GM12878 (cell line): ENCODE measurements at regions not wholly inside any gene's neighbourhood (a gene's known extent, or its start where the extent isn't known, plus 50 kb on each side); places are given as distances from the start of the nearest gene placed in this dataset.

ENCODE experiments used
- ATAC-seq: fragments of 200-7000 bp; cut with Tn5 transposase; 3 replicates; pipeline ENCODE4 v1.9.1; 2020; ENCODE audit warnings: mild to moderate bottlenecking, moderate library complexity
- BruUV-seq: library from RNA; stranded (reverse); fragments of 400-500 nt; replicated peaks from 2 replicates; lab custom pipeline; 2021; lab: Mats Ljungman, UMichigan
- CTCF ChIA-PET: fragments of 300-600 bp; sonication (Branson Sonifier 250); formaldehyde crosslinking; extraction: SDS; loops from one replicate; lab custom pipeline; 2021; ENCODE audit warnings: inconsistent platforms; lab: Yijun Ruan, JAX
- POLR2A ChIA-PET: fragments of 350-600 bp; formaldehyde crosslinking; extraction: SDS; loops from one replicate; lab custom pipeline; 2021; ENCODE audit warnings: inconsistent platforms; lab: Charles Lee
- RAD21 ChIA-PET: fragments of 300-600 bp; sonication (Branson Sonifier 250); formaldehyde crosslinking; loops from one replicate; lab custom pipeline; 2023; ENCODE audit warnings: antibody characterized with exemption; ENCODE audit not compliant: unreplicated experiment; lab: Charles Lee
- SMC1A ChIA-PET: fragments of 300-600 bp; sonication (Branson Sonifier 250); formaldehyde crosslinking; loops from one replicate; lab custom pipeline; 2023; ENCODE audit not compliant: unreplicated experiment, uncharacterized antibody; lab: Charles Lee
- DNase-seq: peaks from one replicate; pipeline ENCODE4 v3.0.0-alpha.2; 2011; ENCODE audit warnings: low read depth, low spot score
- FAIRE-seq: peaks from 3 replicates; lab custom pipeline; 2011; peaks lifted over from hg19 to GRCh38; lab: Jason Lieb, UNC
- H2AFZ ChIP-seq: 2 replicates; pipeline ENCODE4 v1.6.0; 2011; ENCODE audit warnings: low read depth, low read length, control low read depth; ENCODE audit not compliant: control insufficient read depth
- H3K27ac ChIP-seq: 2 replicates; pipeline ENCODE4 v1.5.1; 2011; ENCODE audit warnings: control low read depth; ENCODE audit not compliant: control insufficient read depth, insufficient read depth
- H3K27me3 ChIP-seq, 2 experiments: replicated peaks in 1 of 2; 2 replicates each; pipeline versions ENCODE4 v1.6.0 to v1.6.1; 2011; ENCODE audit warnings: low read length in 1 of 2; ENCODE audit not compliant: control insufficient read depth in 2 of 2, insufficient read depth in 2 of 2
- H3K36me3 ChIP-seq, 2 experiments: 2 replicates each; pipeline ENCODE4 v1.5.1; 2011; ENCODE audit warnings: low read length in 1 of 2; ENCODE audit not compliant: control insufficient read depth in 2 of 2, insufficient read depth in 2 of 2
- H3K4me1 ChIP-seq: 2 replicates; pipeline ENCODE4 v1.6.1; 2011; ENCODE audit warnings: mild to moderate bottlenecking, low read length, moderate library complexity, mixed read lengths; ENCODE audit not compliant: control insufficient read depth, insufficient read depth
- H3K4me2 ChIP-seq: 2 replicates; pipeline ENCODE4 v1.6.0; 2011; ENCODE audit warnings: control low read depth; ENCODE audit not compliant: control insufficient read depth, insufficient read depth
- H3K4me3 ChIP-seq: fragments of 200-600 bp; sonication (generic); 2 replicates; pipeline ENCODE4 v1.5.1; 2016
- H3K79me2 ChIP-seq: 2 replicates; pipeline ENCODE4 v1.6.0; 2011; ENCODE audit warnings: low read length; ENCODE audit not compliant: control insufficient read depth, insufficient read depth
- H3K9ac ChIP-seq: 2 replicates; pipeline ENCODE4 v1.8.0; 2011; ENCODE audit warnings: low read length, control low read depth, mixed read lengths; ENCODE audit not compliant: control insufficient read depth, insufficient read depth
- H3K9me3 ChIP-seq: replicated peaks from 3 replicates; pipeline ENCODE4 v1.5.1; 2011; ENCODE audit warnings: mild to moderate bottlenecking, low read length; ENCODE audit not compliant: control insufficient read depth, insufficient read depth
- H4K20me1 ChIP-seq: 2 replicates; pipeline ENCODE4 v1.6.0; 2011; ENCODE audit not compliant: control insufficient read depth, insufficient read depth
- BACH1 ChIP-seq: fragments of 450-650 bp; IDR thresholded peaks from 2 replicates; pipeline ENCODE4 v1.6.1; 2017; ENCODE audit warnings: mild to moderate bottlenecking, borderline replicate concordance
- CREB1 ChIP-seq: IDR thresholded peaks from 2 replicates; pipeline ENCODE4 v1.6.1; 2012; ENCODE audit warnings: low read depth, mild to moderate bottlenecking, inconsistent platforms
- IRF4 ChIP-seq: IDR thresholded peaks from 2 replicates; pipeline ENCODE4 v1.6.1; 2011; ENCODE audit warnings: low read depth, low read length
- LARP7 ChIP-seq: fragments of 450-650 bp; IDR thresholded peaks from 2 replicates; pipeline ENCODE4 v1.6.1; 2017; ENCODE audit warnings: mild to moderate bottlenecking
- NFXL1 ChIP-seq: fragments of 450-650 bp; IDR thresholded peaks from 2 replicates; pipeline ENCODE4 v1.6.1; 2017; ENCODE audit warnings: antibody characterized with exemption, mild to moderate bottlenecking, borderline replicate concordance
- RFX5 ChIP-seq: IDR thresholded peaks from 2 replicates; pipeline ENCODE4 v1.6.1; 2011; ENCODE audit warnings: low read depth, low read length, improper control_type of control experiment
- SREBF1 ChIP-seq: IDR thresholded peaks from 2 replicates; pipeline ENCODE4 v1.6.1; 2012; ENCODE audit warnings: mild to moderate bottlenecking, low read length
- YY1 ChIP-seq: IDR thresholded peaks from 2 replicates; pipeline ENCODE4 v1.6.1; 2011; ENCODE audit warnings: low read depth, mild to moderate bottlenecking, low read length
- ZNF207 ChIP-seq: fragments of 450-650 bp; IDR thresholded peaks from 2 replicates; pipeline ENCODE4 v1.6.1; 2014; ENCODE audit warnings: antibody characterized with exemption, mild to moderate bottlenecking, borderline replicate concordance
- ZSCAN29 ChIP-seq: fragments of 450-650 bp; IDR thresholded peaks from 2 replicates; pipeline ENCODE4 v1.6.1; 2017; ENCODE audit warnings: mild to moderate bottlenecking, moderate library complexity
- WGBS: methylation state at CpG from one replicate; pipeline ENCODE4 v1.1.6; 2016; ENCODE audit warnings: low lambda C conversion rate; ENCODE audit not compliant: insufficient replicate concordance, insufficient coverage; ENCODE audit errors: missing lambda C conversion rate; 5-methylcytosine and 5-hydroxymethylcytosine counted together
- in situ Hi-C: fragments of 300-500 bp; cut with MboI; formaldehyde crosslinking; loops from 9 replicates; pipeline ENCODE4 v1.14.3; 2018; ENCODE audit warnings: mixed read lengths
- intact Hi-C: fragments of 100-400 bp; cut with micrococcal nuclease; formaldehyde crosslinking; loops from one replicate; pipeline ENCODE4 v1.14.2; 2022; ENCODE audit not compliant: unreplicated experiment
- TF ChIP-seq, protein P1 (sequence below): fragments of 450-650 bp; IDR thresholded peaks from 2 replicates; pipeline ENCODE4 v1.6.1; 2017; ENCODE audit warnings: mild to moderate bottlenecking, moderate library complexity
- TF ChIP-seq, protein P2 (sequence below): fragments of 450-650 bp; IDR thresholded peaks from 2 replicates; pipeline ENCODE4 v1.6.1; 2017; ENCODE audit warnings: mild to moderate bottlenecking, low read depth, inconsistent platforms; ENCODE audit not compliant: poor library complexity, severe bottlenecking

DNA sequence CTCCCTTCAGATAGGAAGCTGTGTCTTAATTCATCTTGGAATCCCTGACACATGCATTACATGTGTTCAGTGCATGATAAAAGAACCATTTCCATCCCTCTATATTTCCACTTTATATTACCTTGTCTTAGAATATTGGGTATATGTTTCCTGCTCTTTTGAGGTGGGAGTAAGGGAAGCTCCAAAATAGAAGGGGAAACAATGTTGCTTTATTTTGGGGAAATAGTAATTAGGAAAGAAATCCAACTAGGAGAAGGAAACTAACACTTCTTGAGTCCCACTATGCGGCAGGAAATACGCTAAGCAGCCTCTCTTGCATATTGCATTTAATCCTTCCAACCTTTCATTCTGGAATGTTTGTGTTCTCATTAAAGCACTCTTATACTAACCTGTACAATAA, 89.4 kb upstream of the VAV3 start (continued):
- TF ChIP-seq, protein P1, sequence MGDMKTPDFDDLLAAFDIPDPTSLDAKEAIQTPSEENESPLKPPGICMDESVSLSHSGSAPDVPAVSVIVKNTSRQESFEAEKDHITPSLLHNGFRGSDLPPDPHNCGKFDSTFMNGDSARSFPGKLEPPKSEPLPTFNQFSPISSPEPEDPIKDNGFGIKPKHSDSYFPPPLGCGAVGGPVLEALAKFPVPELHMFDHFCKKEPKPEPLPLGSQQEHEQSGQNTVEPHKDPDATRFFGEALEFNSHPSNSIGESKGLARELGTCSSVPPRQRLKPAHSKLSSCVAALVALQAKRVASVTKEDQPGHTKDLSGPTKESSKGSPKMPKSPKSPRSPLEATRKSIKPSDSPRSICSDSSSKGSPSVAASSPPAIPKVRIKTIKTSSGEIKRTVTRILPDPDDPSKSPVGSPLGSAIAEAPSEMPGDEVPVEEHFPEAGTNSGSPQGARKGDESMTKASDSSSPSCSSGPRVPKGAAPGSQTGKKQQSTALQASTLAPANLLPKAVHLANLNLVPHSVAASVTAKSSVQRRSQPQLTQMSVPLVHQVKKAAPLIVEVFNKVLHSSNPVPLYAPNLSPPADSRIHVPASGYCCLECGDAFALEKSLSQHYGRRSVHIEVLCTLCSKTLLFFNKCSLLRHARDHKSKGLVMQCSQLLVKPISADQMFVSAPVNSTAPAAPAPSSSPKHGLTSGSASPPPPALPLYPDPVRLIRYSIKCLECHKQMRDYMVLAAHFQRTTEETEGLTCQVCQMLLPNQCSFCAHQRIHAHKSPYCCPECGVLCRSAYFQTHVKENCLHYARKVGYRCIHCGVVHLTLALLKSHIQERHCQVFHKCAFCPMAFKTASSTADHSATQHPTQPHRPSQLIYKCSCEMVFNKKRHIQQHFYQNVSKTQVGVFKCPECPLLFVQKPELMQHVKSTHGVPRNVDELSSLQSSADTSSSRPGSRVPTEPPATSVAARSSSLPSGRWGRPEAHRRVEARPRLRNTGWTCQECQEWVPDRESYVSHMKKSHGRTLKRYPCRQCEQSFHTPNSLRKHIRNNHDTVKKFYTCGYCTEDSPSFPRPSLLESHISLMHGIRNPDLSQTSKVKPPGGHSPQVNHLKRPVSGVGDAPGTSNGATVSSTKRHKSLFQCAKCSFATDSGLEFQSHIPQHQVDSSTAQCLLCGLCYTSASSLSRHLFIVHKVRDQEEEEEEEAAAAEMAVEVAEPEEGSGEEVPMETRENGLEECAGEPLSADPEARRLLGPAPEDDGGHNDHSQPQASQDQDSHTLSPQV: no peak

DNA sequence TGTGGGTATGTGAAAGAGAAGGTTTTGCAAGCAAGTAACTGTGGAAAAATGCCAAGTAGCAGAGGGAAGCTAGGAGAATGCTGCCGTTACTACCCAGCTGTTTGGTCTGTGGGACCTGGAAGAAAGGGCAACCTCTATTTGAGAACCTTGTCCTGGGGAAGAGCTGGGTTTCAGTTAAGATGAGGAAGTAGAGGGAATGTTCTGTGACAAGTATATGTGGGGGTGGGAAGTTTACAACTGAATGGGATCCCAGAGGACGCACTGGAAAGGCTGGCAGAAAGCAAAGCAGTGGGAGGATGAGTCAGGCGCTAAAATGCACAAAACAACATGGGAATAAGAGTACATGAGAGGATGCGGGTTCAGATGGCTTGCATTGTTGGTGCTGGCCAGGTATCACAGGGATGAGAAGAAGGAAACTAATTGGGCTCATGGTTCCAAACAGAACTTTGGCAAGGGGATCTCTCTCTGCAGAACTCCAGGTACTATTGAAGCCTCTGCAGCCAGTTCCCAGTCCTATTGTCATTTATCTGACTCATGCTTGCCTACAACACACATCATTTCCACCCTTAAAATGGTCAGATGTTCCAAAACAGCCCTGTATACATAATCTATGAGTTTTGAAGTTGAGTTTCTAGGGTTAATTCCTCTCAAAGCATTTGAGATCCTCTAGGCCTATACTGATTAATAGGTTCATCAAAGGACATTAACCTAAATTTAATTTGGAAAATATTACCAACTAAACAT, 88.5 kb upstream of the VAV3 start:
- WGBS: 46% methylated on average over 4 of the region's 4 CpGs
- no peaks in the 10 kb centered on the region for H3K4me1 ChIP-seq
- H2AFZ ChIP-seq: no peak overlapping the region
- H3K36me3 ChIP-seq: no peaks in the 10 kb centered on the region
- RAD21 ChIA-PET: no interaction called here
- H3K4me3 ChIP-seq: no peak overlapping the region
- H4K20me1 ChIP-seq: no peaks in the 10 kb centered on the region
- in situ Hi-C loops: no loop called here
- DNase-seq: no peak
- H3K27me3 ChIP-seq: no peaks in the 10 kb centered on the region; a peak in 1 of 4 replicates
- H3K9me3 ChIP-seq: no peaks in the 10 kb centered on the region
- TF ChIP-seq NFXL1 (no peak), CREB1 (no peak), ZNF207 (no peak), YY1 (no peak), BACH1 (no peak), RFX5 (no peak), ZSCAN29 (no peak), LARP7 (no peak), SREBF1 (no peak), IRF4 (no peak)
- TF ChIP-seq, protein P1: no peak
- TF ChIP-seq, protein P2, sequence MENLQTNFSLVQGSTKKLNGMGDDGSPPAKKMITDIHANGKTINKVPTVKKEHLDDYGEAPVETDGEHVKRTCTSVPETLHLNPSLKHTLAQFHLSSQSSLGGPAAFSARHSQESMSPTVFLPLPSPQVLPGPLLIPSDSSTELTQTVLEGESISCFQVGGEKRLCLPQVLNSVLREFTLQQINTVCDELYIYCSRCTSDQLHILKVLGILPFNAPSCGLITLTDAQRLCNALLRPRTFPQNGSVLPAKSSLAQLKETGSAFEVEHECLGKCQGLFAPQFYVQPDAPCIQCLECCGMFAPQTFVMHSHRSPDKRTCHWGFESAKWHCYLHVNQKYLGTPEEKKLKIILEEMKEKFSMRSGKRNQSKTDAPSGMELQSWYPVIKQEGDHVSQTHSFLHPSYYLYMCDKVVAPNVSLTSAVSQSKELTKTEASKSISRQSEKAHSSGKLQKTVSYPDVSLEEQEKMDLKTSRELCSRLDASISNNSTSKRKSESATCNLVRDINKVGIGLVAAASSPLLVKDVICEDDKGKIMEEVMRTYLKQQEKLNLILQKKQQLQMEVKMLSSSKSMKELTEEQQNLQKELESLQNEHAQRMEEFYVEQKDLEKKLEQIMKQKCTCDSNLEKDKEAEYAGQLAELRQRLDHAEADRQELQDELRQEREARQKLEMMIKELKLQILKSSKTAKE: no peak
- no peak overlapping the region for H3K27ac ChIP-seq
- intact Hi-C loops: no loop called here
- CTCF ChIA-PET: no interaction called here
- H3K9ac ChIP-seq: no peak overlapping the region
- SMC1A ChIA-PET: no interaction called here
- POLR2A ChIA-PET: no interaction called here
- no peak for ATAC-seq
- no TSS peak for BruUV-seq
- no peak for FAIRE-seq
- H3K4me2 ChIP-seq: no peak overlapping the region
- H3K79me2 ChIP-seq: no peaks in the 10 kb centered on the region
